T-helper 2 cell treated with Interferon-gamma antibody and Interleukin-4, amounts not matched to agents 5 μg/mL and 100 μg/mL, for 36 hours (primary cell): ENCODE measurements at regions not wholly inside any gene's neighbourhood (a gene's known extent, or its start where the extent isn't known, plus 50 kb on each side); places are given as distances from the start of the nearest gene placed in this dataset.
"Not testable (repeated sequence)": the region's sequence is repeated elsewhere in the genome, so short reads cannot be mapped to it uniquely, and the experiment has no call there.

Experiments
- DNase-seq: peaks from one replicate; pipeline ENCODE4 v3.0.0; 2021; ENCODE audit warnings: low spot score
- H3K27ac Mint-ChIP-seq: one replicate; pipeline ENCODE4 v1.8.0; 2021; ENCODE audit warnings: mild to moderate bottlenecking, mixed read lengths
- H3K27me3 Mint-ChIP-seq: one replicate; pipeline ENCODE4 v1.8.0; 2021; ENCODE audit warnings: low read depth, mixed read lengths
- H3K36me3 Mint-ChIP-seq: one replicate; pipeline ENCODE4 v1.8.0; 2021; ENCODE audit warnings: low read depth, mixed read lengths
- H3K4me1 Mint-ChIP-seq: one replicate; pipeline ENCODE4 v1.8.0; 2021; ENCODE audit warnings: low read depth, mixed read lengths
- H3K4me3 Mint-ChIP-seq: one replicate; pipeline ENCODE4 v1.8.0; 2022; ENCODE audit warnings: mild to moderate bottlenecking, moderate library complexity, mixed read lengths
- H3K9me3 Mint-ChIP-seq: one replicate; pipeline ENCODE4 v1.8.0; 2021; ENCODE audit warnings: mixed read lengths

DNA sequence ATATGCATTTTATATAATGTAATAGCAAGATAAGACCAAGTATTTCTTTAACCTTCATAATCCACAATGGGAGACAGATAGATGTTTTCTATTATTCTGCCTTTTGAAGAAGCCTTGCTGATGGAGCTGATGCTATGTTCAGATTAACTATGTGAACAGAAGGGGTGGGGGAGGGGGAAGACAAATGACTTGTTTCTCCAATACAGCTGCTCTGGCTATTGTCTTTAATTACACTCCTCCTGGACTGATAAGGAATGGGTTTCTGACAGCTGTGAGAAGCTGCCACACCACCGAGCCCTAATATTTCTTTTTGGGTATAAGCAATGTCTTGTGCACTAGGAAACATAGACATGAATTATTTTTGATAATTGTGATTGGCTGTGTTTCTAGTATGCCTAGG is 62.0 kb downstream of the CAVIN4 start:
- Mint-ChIP-seq H3K27me3 (peaks cover 4% of the 10 kb centered on the region), H3K36me3 (no peaks in the 10 kb centered on the region), H3K27ac (no peak overlapping the region), H3K4me3 (no peak overlapping the region), H3K9me3 (no peaks in the 10 kb centered on the region), H3K4me1 (no peaks in the 10 kb centered on the region)
- no peak for DNase-seq

DNA sequence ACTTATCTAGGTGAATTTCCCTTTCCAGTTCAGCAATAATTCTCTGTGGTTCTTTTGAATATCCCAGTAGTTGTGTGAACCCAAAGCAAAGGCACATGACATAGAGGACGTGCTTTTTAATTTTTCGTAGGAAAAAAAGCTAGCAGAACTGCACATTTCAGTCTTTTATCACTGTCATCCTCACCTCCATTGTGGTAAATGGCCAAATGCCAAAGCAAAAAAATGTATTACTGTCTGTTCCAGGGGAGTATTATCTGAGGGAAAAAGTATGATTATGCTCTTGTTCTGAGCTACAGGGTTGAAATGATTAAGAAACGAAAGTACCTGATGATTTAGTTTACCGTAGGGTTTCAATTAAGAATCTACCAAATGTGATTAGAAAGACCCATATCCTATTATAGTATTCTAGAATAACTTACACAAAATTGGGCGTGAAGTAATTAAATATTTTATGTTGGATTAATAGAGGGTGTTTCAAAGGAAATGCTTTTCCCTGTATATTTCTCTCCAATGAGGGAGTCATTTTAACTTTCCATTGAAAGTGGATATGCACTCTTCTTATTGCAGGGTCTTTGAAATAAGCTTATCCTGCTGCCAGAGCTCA is 62.7 kb downstream of the CAVIN4 start:
- Mint-ChIP-seq H3K36me3 (no peaks in the 10 kb centered on the region), H3K9me3 (no peaks in the 10 kb centered on the region), H3K4me1 (no peaks in the 10 kb centered on the region), H3K27me3 (peaks cover 2% of the 10 kb centered on the region), H3K27ac (no peak overlapping the region), H3K4me3 (no peak overlapping the region)
- no peak for DNase-seq

DNA sequence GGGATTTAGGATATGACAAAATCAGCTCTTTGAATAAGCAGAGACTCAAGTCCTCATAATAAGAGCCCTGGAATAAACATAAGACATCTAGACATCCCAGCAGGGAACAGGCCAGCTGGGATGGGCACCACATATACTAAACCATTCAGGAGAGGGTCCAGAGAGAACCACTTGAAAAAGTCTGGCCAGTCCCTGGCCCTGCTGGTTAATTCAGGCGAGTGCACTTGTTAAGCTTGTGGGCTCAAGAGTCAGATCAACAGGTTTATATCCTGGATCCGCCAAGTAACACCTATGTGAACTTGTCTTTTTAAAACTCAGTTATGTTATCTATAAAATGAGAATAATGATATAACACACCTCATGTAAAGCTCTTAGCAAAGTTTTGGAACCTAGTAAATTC is 63.3 kb downstream of the CAVIN4 start:
- DNase-seq = no peak

DNA sequence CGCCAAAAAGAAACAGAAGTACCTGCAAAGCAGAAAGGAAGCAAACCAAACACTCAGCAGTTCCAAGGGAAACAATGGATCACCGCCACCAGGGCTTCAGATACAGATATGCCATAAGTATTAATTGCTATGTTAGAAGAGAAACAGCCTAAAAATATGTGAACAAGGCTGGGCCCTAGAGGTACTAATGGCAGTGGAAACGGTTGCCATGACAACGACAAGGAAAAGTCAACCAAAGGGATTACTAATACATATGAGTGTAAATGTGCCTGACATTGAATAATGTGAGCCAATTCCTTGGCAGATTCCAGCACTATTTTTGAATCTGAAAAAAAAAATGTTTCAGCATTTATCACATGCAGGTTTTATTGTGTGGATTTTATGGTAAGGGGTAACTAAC is 75.0 kb downstream of the CAVIN4 start:
- Mint-ChIP-seq H3K4me3 (no peak overlapping the region), H3K27ac (no peak overlapping the region), H3K36me3 (no peaks in the 10 kb centered on the region), H3K27me3 (no peaks in the 10 kb centered on the region), H3K9me3 (peaks cover 12% of the 10 kb centered on the region), H3K4me1 (no peaks in the 10 kb centered on the region)
- no peak for DNase-seq

More for the DNA sequence above, 63.3 kb downstream of the CAVIN4 start:
- H3K4me3 Mint-ChIP-seq = no peak overlapping the region
- no peaks in the 10 kb centered on the region for H3K9me3 Mint-ChIP-seq
- H3K27me3 Mint-ChIP-seq = peaks cover 2% of the 10 kb centered on the region
- H3K27ac Mint-ChIP-seq = no peak overlapping the region
- no peaks in the 10 kb centered on the region for H3K36me3 Mint-ChIP-seq
- no peaks in the 10 kb centered on the region for H3K4me1 Mint-ChIP-seq

GRCh38 chr9:100653643-100654334 is 75.9 kb downstream of the CAVIN4 start:
- Mint-ChIP-seq H3K36me3 (no peaks in the 10 kb centered on the region), H3K27me3 (no peaks in the 10 kb centered on the region), H3K4me3 (no peak overlapping the region), H3K4me1 (no peaks in the 10 kb centered on the region), H3K27ac (no peak overlapping the region), H3K9me3 (peaks cover 12% of the 10 kb centered on the region)
- no peak for DNase-seq

- not testable (repeated sequence) for H3K36me3 Mint-ChIP-seq, H3K4me3 Mint-ChIP-seq
Measured at GRCh38 chr9:100656851-100657250, 79.0 kb downstream of the CAVIN4 start.

GRCh38 chr9:100661668-100662067 is 83.8 kb downstream of the CAVIN4 start:
- DNase-seq = no peak
- Mint-ChIP-seq H3K27me3 (no peaks in the 10 kb centered on the region), H3K9me3 (peaks cover 5% of the 10 kb centered on the region), H3K27ac (no peak overlapping the region), H3K36me3 (no peaks in the 10 kb centered on the region), H3K4me3 (no peak overlapping the region), H3K4me1 (no peaks in the 10 kb centered on the region)

More at GRCh38 chr9:100656851-100657250, 79.0 kb downstream of the CAVIN4 start:
- DNase-seq, H3K27me3 Mint-ChIP-seq, H3K4me1 Mint-ChIP-seq, H3K27ac Mint-ChIP-seq: not testable (repeated sequence)
- H3K9me3 Mint-ChIP-seq = peaks cover 12% of the 10 kb centered on the region

DNA sequence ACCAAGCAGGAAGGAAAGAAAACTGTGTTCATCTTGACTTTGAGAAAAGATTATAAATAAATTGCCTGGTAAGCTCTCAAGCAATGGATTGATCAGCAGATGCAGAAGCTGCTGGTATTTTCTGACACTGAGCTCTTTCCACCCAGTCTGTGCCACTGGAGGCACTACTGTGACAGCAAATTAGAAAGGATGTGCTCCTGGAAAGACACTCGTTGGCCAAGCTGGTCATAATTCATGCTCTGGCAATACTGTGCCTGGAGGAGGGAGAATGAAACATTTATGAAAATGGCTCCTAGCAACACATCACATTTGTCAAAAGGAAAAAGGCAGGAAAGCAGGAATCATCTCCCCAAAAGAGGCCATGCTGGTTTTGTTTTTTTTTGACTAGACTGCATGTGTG is 84.2 kb downstream of the CAVIN4 start:
- Mint-ChIP-seq H3K4me1 (no peaks in the 10 kb centered on the region), H3K36me3 (no peaks in the 10 kb centered on the region), H3K27me3 (no peaks in the 10 kb centered on the region)

GRCh38 chr9:100667448-100667847 is 89.6 kb downstream of the CAVIN4 start:
- no peaks in the 10 kb centered on the region for H3K9me3 Mint-ChIP-seq
- DNase-seq = no peak
- no peaks in the 10 kb centered on the region for H3K4me1 Mint-ChIP-seq
- H3K4me3 Mint-ChIP-seq = no peak overlapping the region
- H3K36me3 Mint-ChIP-seq = no peaks in the 10 kb centered on the region
- no peak overlapping the region for H3K27ac Mint-ChIP-seq
- no peaks in the 10 kb centered on the region for H3K27me3 Mint-ChIP-seq

More for the DNA sequence above, 84.2 kb downstream of the CAVIN4 start:
- no peak for DNase-seq
- Mint-ChIP-seq H3K9me3 (peaks cover 5% of the 10 kb centered on the region), H3K4me3 (no peak overlapping the region), H3K27ac (no peak overlapping the region)

- DNase-seq = no peak
- Mint-ChIP-seq H3K36me3 (no peaks in the 10 kb centered on the region), H3K9me3 (no peaks in the 10 kb centered on the region), H3K4me1 (no peaks in the 10 kb centered on the region), H3K4me3 (no peak overlapping the region), H3K27ac (no peak overlapping the region), H3K27me3 (no peaks in the 10 kb centered on the region)
Measured at GRCh38 chr9:100668024-100668423, 90.1 kb downstream of the CAVIN4 start.

GRCh38 chr9:100669968-100670367 is 92.1 kb downstream of the CAVIN4 start:
- no peaks in the 10 kb centered on the region for H3K36me3 Mint-ChIP-seq
- DNase-seq = no peak
- H3K27me3 Mint-ChIP-seq = no peaks in the 10 kb centered on the region
- no peak overlapping the region for H3K27ac Mint-ChIP-seq
- no peaks in the 10 kb centered on the region for H3K9me3 Mint-ChIP-seq
- no peaks in the 10 kb centered on the region for H3K4me1 Mint-ChIP-seq
- H3K4me3 Mint-ChIP-seq = no peak overlapping the region

GRCh38 chr9:100670719-100671118 is 92.8 kb downstream of the CAVIN4 start:
- Mint-ChIP-seq H3K4me3 (no peak overlapping the region), H3K27ac (no peak overlapping the region), H3K36me3 (no peaks in the 10 kb centered on the region), H3K4me1 (no peaks in the 10 kb centered on the region), H3K27me3 (no peaks in the 10 kb centered on the region), H3K9me3 (no peaks in the 10 kb centered on the region)
- DNase-seq = no peak

DNA sequence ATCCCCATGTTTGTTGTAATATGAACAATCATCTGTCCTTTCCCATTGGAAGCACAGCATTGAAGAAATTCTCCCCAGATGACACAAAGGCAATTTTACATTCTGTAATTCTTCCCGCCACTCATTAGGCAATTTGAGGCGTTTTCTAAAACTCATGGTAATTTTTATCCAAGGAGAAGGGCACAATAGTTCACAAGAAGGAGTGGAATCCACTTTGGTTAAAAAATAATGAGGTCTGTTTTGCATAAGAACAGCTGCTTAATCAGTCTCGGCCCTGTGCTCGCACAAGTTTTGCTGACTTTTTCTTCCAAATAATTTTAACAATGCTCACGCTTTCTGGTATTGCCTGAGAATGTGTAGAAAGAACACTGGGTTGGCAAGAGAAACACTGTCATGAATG is 94.0 kb downstream of the CAVIN4 start:
- H3K36me3 Mint-ChIP-seq = no peaks in the 10 kb centered on the region
- H3K4me1 Mint-ChIP-seq = no peaks in the 10 kb centered on the region
- no peaks in the 10 kb centered on the region for H3K27me3 Mint-ChIP-seq
- no peak for DNase-seq
- no peak overlapping the region for H3K27ac Mint-ChIP-seq
- H3K4me3 Mint-ChIP-seq = no peak overlapping the region
- H3K9me3 Mint-ChIP-seq = no peaks in the 10 kb centered on the region

DNA sequence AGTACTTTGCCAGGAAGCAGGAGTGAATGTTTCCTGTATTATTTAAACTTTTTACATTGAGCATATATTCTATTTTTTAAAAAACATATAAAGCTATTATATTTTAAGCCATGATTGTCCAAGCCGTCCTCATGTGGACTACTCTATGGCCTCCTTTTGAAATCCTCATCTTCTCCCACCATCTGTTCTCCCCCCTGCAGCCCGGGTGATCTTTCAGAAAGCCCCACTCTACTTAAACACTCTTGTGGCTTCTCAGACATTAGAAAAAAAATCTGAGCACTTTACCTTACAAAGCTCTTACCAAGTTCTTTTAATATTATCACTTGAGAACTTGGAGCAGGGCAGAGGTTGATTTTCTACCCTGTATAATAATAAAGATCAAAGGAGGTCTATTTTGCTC is 95.4 kb downstream of the CAVIN4 start:
- no peaks in the 10 kb centered on the region for H3K4me1 Mint-ChIP-seq
- DNase-seq = no peak
- H3K36me3 Mint-ChIP-seq = no peaks in the 10 kb centered on the region
- no peak overlapping the region for H3K4me3 Mint-ChIP-seq
- no peak overlapping the region for H3K27ac Mint-ChIP-seq
- no peaks in the 10 kb centered on the region for H3K27me3 Mint-ChIP-seq
- H3K9me3 Mint-ChIP-seq = no peaks in the 10 kb centered on the region
